IPS DF 4.7 (cell line): ENCODE measurements at regions not wholly inside any gene's neighbourhood (a gene's known extent, or its start where the extent isn't known, plus 50 kb on each side); places are given as distances from the start of the nearest gene placed in this dataset.
"Not testable (repeated sequence)": the region's sequence is repeated elsewhere in the genome, so short reads cannot be mapped to it uniquely, and the experiment has no call there.

Experiments
- DNase-seq: peaks from one replicate; pipeline ENCODE4 v3.0.0-alpha.2; 2013; ENCODE audit warnings: low spot score; ENCODE audit errors: extremely low read depth

DNA sequence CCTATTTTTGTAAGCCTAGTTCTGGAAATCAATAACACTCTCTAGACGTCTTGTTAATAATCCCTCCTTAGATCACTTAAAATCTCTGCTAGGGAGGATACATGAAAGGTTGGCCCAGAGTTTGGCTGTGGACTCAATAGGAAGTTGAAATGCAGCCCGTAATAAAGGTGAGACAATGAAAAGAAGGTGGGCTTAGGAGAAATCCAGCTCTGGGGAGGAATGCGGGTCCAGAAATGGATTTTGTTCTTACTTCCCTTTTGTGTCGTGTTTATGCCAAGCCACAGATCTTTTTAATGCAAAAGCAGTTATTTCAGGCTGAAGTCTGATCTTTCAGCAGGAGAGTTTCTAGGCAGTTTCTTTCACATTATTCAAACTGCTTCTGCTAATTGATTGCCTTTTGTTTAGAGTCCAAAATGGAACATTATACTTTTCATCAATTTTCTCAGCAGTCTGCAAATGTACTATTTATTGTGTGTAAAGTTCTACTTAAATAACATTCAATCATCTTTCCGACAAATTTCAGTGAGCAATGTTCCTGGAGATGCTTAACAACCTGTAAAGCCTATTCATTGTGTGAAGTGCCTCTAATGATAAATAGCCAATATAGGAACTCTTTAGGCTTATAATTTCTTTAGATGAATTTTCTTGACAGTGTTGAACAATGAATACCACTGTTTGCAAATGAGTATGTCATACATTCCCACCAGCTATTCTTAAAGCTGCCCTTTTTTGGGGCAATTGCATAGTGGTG is 252.9 kb upstream of the KRR1 start:
- DNase-seq = no peak

DNA sequence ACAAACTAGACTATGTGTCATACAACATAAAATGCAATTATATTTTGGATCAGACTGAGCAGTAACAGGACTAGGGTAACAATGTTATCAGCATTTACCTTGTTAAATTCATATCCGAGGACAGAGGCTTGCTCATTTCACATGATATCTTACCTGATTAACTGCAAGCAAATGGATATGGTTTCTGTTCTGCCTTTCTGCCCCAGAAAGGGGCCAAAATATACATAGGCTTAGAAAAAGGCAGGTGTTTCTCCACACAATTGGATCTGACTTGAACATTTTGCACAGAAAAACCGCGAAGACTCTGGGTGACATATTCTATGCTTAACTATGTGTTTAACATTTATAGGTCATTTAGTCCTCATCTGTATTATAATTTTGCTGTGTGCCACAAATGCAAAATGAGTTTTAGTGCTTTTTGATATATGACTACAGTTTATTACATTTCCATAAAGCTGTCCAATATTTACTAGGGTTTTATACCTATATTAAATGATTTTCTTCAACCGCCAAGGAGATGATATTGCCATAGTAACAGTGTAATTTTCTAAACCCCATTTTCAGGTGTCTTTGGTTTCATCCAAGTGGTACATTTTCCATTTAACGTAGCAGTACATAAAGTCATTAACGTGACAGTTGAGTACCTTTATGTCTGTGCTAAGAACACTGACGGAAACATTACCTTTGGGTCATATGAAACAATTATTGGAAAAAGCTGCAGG is 249.3 kb upstream of the KRR1 start:
- no peak for DNase-seq

DNA sequence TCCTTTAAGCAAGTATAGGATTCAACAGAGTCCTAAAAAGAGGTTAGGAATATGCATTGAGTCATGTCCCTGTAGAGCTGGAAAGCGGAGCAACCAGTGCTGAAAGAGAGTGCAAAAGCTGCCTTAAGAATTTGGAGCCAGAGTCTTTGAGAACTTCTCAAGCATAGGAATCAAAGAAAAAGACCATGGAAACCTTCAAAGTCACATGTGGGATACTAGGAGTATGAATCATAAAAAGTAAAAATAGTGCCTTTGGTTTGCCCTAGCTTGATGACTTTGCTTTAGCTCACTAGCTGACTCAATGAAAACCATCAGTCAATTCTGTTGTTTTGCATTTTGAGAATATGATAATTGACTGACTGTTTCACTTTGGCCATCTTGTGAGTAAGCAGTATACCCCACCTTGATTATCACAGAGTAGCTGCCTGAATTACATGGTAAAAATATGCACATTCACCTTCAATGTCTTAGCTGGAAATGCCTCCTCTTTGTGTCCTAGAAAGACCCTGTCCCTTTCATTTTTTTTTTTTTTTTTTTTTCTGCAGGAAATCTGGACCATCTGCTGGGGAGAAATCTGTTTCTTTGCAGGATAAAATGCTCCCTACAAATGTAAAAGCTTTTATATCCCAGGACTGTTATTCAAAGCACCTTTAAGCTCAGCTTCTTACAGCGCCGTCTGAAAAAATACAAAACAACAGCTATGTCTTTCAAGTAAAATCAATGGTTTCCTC is 248.6 kb upstream of the KRR1 start:
- DNase-seq = no peak

DNA sequence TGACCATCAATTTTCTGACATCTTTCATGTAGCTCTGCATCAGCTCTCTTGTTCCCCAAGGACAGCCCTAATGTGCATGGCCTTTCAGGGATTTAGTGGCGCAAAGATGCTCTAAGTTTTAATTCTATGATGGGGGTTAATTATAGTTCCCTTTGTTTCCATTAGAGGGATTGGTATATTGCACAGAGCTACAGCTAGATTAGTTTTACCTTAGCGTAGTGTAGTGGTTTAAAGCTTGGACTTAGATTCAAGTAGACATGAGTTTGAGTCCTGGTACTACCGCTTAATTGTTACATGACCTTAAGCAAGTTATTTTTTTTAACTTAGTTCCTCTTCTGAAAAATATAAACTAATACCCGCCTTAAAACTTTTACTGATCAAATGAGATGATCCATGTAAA is 247.8 kb upstream of the KRR1 start:
- no peak for DNase-seq

DNA sequence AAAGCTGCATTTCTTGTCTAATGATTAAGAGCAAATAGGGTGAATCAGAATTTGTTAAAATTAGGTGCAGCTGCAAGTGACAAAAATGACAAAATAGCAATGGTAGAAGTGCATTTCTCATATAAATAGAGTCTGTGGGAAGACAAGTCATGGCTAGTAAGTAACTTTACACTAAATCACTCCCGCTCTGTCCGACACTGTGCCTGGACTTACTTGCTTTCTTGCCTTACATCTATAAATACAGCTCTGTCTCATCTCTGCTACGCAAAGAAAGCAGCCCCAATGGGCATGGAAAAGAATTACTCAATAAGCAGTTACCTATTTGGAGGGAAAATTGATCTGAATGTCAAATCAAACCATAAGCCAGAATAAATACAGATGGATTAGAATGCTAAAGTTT is 245.4 kb upstream of the KRR1 start:
- no peak for DNase-seq

- no peak for DNase-seq
Measured at GRCh38 chr12:75756111-75756510, 244.7 kb upstream of the KRR1 start.

DNA sequence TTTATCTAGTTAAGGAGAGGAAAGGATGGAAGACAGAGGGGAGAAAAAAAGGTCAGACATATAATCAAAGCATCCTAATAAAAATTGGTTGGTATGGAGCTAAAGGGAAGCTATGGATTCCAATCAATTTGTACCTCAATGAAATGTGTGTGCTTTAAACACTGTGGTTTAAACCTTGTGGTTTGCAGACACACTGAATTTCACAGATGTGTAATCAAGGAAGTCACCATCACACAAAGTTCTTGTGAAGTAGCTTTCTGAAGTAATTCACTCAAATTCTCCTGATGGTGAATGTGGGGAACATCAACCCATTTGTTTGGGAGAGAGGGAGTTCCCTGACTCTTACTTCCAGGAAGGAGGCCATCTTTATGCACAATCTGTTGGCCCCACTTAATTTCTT is 243.3 kb upstream of the KRR1 start:
- no peak for DNase-seq

- DNase-seq = no peak
Measured at GRCh38 chr12:75754141-75754540, 242.7 kb upstream of the KRR1 start.

DNA sequence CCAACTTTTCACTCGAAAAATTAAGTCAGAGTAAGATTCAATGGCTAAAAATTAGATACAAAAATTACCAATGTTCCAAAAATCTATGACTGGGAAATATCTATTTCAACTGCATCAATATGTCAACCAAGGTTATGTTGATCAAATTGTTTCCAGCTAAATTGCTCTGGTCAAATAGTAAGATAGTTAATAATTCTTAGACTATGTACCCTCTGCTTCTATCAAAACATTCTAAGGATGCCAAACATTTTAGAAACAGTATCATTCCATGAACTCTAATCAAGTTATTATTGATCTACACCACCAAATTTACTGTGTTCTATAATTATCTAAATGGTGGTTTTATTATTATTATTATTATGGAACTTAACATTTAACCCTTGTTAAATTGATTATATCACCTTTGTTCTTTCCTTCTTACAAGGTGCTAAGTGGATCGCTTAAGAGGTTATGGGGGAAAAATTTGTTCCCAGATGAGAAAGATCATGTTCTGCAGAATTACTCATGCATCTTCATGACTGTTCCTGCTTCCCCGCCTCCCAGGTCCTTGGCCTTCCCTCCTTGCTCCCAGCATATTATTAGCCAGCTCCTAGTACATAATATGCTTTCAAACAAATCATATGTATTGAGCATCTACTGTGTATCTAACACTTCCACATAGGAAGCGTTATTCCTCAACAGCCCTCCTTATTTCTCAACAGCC is 240.5 kb upstream of the KRR1 start:
- no peak for DNase-seq

DNA sequence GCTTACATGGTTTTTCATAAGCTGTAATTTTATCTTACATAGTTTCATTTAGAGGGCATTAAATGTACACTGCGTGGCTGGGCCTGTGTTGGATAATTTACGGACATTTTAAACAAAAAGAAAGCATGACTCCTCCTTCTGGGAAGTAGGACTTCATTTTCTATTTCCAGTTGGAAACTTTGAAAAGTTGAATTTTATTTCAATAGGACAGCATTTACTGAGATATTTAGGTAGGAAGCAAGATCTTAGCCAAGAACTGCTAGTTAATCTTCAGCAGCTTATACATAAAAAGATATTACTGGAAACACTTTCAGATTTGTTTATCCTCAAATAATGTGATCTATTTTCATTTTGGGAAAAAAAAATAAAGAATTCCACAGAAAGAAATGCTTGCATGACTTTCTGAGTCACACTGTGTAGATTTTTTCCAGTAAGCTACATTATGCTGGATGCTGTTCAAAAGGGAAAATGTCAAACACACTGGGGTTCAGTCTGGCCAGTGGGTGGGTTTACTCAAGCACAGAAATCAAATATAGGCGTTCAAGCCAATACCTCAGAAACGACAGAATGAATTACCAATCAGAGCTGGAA is 239.4 kb upstream of the KRR1 start:
- DNase-seq = no peak

GRCh38 chr12:75748990-75749389 is 237.6 kb upstream of the KRR1 start:
- not testable (repeated sequence) for DNase-seq

GRCh38 chr12:75748136-75748535 is 236.7 kb upstream of the KRR1 start:
- no peak for DNase-seq

- DNase-seq = no peak
Measured at GRCh38 chr12:75747572-75748021, 236.2 kb upstream of the KRR1 start.

DNA sequence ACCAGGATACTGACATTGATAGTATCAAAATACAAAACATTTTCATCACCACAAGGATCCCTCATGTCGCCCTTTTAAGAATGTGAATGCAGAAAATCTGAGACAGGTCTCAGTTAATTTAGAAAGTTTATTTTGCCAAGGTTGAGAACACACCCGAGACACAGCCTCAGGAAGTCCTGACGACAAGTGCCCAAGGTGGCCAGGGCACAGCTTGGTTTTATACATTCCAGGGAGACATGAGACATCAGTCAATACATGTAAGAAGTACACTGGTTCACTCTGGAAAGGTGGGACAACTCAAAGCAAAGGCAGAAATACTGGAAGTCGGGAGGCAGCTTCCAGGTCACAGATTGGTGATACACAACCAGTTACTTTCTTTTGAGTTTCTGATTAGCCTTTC is 235.2 kb upstream of the KRR1 start:
- no peak for DNase-seq

GRCh38 chr12:75744607-75745256 is 233.3 kb upstream of the KRR1 start:
- no peak for DNase-seq

DNA sequence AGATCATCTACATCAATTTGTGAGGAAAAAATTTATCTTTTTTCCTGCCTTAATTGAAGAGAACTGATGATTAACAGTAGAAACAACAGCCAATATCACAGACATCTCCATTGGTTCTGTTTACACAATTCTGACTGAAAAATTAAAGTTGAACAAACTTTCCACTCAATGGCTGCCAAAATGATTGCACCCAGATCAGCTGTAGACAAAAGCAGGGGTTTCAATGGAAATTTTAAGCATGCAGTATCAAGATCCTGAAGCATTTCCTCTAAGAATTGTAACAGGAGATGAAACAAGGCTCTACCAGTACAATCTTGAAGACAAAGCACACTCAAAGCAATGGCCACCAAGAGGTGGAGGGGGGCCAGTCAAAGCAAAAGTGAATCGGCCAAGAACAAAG is 231.6 kb upstream of the KRR1 start:
- DNase-seq = no peak

- no peak for DNase-seq
Measured at GRCh38 chr12:75742048-75742447, 230.6 kb upstream of the KRR1 start.

- DNase-seq = no peak
Measured at GRCh38 chr12:75739912-75740311, 228.5 kb upstream of the KRR1 start.

DNA sequence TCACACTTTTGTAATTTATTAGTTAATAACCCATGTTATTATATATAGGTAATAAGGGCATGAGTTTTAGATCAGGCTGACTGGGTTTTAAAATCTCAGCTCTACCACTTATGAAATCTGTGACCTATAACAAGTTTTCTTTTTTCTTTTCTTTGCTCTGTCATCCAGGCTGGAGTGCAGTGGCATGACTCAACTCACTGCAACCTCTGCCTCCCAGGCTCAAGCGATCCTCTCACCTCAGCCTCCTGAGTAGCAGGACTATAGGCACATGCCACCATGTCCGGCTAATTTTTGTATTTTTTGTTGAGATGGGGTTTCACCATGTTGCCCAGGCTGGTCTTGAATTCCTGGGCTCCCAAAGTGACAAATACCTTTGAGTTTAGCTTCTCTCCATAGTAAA is 227.7 kb upstream of the KRR1 start:
- not testable (repeated sequence) for DNase-seq

DNA sequence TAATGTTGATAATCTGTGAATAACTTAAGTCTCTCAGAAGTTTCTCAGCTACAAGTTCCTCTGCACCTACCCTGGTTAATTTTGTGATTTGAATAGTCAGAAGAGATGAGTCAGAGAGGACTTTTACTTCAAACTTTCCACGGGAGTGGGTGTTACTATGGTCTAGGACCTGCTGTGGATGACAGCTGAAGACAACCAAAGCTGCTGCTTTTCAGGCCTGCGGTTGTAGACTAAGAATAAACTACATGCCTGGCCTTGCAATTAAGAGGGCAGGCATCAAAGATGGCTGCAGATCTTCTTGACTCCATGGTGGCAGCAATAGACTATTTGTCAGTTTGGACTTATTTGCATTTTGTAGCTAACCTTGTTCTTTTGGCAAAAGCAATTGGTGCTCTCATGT is 227.1 kb upstream of the KRR1 start:
- no peak for DNase-seq

GRCh38 chr12:75735853-75736252 is 224.4 kb upstream of the KRR1 start:
- no peak for DNase-seq
